ENCODE measurements at regions not wholly inside any gene's neighbourhood (a gene's known extent, or its start where the extent isn't known, plus 50 kb on each side); places are given as distances from the start of the nearest gene placed in this dataset.

GRCh38 chr4:41433361-41433760, 104.6 kb upstream of the LIMCH1 start:
- Mint-ChIP-seq H3K4me3 (peak overlapping the region; percentile 47), H3K36me3 (ENCODE audit: low read depth) (peaks cover 8% of the 10 kb centered on the region), H3K9me3 (peaks cover 10% of the 10 kb centered on the region; the same call in 2 of the 3 replicates), H3K27me3 (ENCODE audit: insufficient read depth, low read depth, poor library complexity) (peaks cover 11% of the 10 kb centered on the region), H3K4me1 (peaks cover 53% of the 10 kb centered on the region), H3K27ac (peak overlapping the region; percentile 77)
- DNase-seq (ENCODE audit: low spot score) (no peak), ATAC-seq (peak; percentile 15; the same call in 2 of the 3 replicates)
- no peaks in the 10 kb centered on the region for H3F3A ChIP-seq (replicated peaks; ENCODE audit: low read depth)
- peaks cover 11% of the 10 kb centered on the region for H3K9me2 ChIP-seq (ENCODE audit: insufficient read depth)
- no peak overlapping the region for H2AFZ ChIP-seq
- peaks cover 35% of the 10 kb centered on the region for H3K4me1 ChIP-seq (ENCODE audit: insufficient read depth)
- H3K4me2 ChIP-seq = peak overlapping the region; percentile 17
- no peaks in the 10 kb centered on the region for H3K27me3 ChIP-seq (ENCODE audit: insufficient read depth)
- H3K79me2 ChIP-seq (replicated peaks; ENCODE audit: insufficient read depth) = no peaks in the 10 kb centered on the region
- peak overlapping the region; percentile 5 for H3K27ac ChIP-seq (ENCODE audit: low read depth)
- no peaks in the 10 kb centered on the region for H3K36me3 ChIP-seq (ENCODE audit: insufficient read depth)
- H4K20me1 ChIP-seq (replicated peaks; ENCODE audit: insufficient read depth) = no peaks in the 10 kb centered on the region
- H3K4me3 ChIP-seq = no peak overlapping the region
- TF ChIP-seq ZNF114 (CRISPR knock-in tag; IDR thresholded peaks at IDR 0.05) = no peak
- no peak for TF ChIP-seq POLR2AphosphoS5 (IDR thresholded peaks at IDR 0.05; ENCODE audit: low read depth)
- no peak for TF ChIP-seq EZH2phosphoT487 (IDR thresholded peaks at IDR 0.05; ENCODE audit: unreplicated experiment)
- no peak for TF ChIP-seq NANOG (IDR thresholded peaks at IDR 0.05; ENCODE audit: borderline replicate concordance)
- no peak for TF ChIP-seq ETS1 (IDR thresholded peaks at IDR 0.05)
- no peak for TF ChIP-seq JUNB (IDR thresholded peaks at IDR 0.05; ENCODE audit: unreplicated experiment)
- TF ChIP-seq ZNF331 (CRISPR knock-in tag; IDR thresholded peaks at IDR 0.05; ENCODE audit: low read depth) = no peak
- TF ChIP-seq, protein P1, sequence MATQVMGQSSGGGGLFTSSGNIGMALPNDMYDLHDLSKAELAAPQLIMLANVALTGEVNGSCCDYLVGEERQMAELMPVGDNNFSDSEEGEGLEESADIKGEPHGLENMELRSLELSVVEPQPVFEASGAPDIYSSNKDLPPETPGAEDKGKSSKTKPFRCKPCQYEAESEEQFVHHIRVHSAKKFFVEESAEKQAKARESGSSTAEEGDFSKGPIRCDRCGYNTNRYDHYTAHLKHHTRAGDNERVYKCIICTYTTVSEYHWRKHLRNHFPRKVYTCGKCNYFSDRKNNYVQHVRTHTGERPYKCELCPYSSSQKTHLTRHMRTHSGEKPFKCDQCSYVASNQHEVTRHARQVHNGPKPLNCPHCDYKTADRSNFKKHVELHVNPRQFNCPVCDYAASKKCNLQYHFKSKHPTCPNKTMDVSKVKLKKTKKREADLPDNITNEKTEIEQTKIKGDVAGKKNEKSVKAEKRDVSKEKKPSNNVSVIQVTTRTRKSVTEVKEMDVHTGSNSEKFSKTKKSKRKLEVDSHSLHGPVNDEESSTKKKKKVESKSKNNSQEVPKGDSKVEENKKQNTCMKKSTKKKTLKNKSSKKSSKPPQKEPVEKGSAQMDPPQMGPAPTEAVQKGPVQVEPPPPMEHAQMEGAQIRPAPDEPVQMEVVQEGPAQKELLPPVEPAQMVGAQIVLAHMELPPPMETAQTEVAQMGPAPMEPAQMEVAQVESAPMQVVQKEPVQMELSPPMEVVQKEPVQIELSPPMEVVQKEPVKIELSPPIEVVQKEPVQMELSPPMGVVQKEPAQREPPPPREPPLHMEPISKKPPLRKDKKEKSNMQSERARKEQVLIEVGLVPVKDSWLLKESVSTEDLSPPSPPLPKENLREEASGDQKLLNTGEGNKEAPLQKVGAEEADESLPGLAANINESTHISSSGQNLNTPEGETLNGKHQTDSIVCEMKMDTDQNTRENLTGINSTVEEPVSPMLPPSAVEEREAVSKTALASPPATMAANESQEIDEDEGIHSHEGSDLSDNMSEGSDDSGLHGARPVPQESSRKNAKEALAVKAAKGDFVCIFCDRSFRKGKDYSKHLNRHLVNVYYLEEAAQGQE (IDR thresholded peaks at IDR 0.05; ENCODE audit: unreplicated experiment) = no peak
- no peak for TF ChIP-seq CTCF (conservative IDR thresholded peaks at IDR 0.05; ENCODE audit: low read depth in 2 of 2)
- no peak for TF ChIP-seq STAT1 (IDR thresholded peaks at IDR 0.05; ENCODE audit: unreplicated experiment)
- TF ChIP-seq EZH2 (IDR thresholded peaks at IDR 0.05; ENCODE audit: low read depth, unreplicated experiment) = no peak
- TF ChIP-seq ZNF462 (CRISPR knock-in tag; IDR thresholded peaks at IDR 0.05) = no peak
- no peak for TF ChIP-seq CREB1 (CRISPR knock-in tag; IDR thresholded peaks at IDR 0.05; ENCODE audit: low read depth)
